ENCODE measurements at regions not wholly inside any gene's neighbourhood (a gene's known extent, or its start where the extent isn't known, plus 50 kb on each side); places are given as distances from the start of the nearest gene placed in this dataset.
"Not testable (repeated sequence)": the region's sequence is repeated elsewhere in the genome, so short reads cannot be mapped to it uniquely, and the experiment has no call there.

DNA sequence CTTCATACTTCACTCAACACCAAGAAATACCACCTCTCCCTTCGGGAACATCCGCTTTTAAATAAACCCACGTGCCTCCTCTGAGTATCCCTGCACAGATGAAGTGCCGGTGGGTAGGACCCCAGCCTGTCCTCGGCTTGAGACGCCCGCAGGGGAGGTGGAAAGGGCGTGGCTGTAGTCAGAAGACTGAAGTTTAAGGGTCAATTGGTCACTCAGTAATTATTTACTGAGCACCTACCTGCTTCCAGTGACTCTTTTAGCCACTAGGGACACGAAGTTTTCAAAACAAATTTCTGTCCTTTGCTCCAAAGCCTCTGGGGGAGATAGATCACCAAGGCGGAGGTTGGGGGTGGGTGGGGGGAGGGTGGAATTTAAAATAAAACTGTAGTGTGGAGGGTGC is 309.4 kb downstream of the VRK1 start:
- Mint-ChIP-seq H3K36me3 (no peaks in the 10 kb centered on the region), H3K4me1 (peaks cover 6% of the 10 kb centered on the region), H3K4me3 (no peak overlapping the region), H3K9me3 (peaks cover 16% of the 10 kb centered on the region), H3K27ac (no peak overlapping the region), H3K27me3 (peaks cover 27% of the 10 kb centered on the region)
- ATAC-seq = no peak

GRCh38 chr14:97107080-97107479 is 309.9 kb downstream of the VRK1 start:
- Mint-ChIP-seq H3K4me3 (no peak overlapping the region), H3K27me3 (peaks cover 27% of the 10 kb centered on the region), H3K36me3 (no peaks in the 10 kb centered on the region), H3K9me3 (peaks cover 16% of the 10 kb centered on the region), H3K4me1 (peaks cover 6% of the 10 kb centered on the region), H3K27ac (no peak overlapping the region)
- ATAC-seq = no peak

DNA sequence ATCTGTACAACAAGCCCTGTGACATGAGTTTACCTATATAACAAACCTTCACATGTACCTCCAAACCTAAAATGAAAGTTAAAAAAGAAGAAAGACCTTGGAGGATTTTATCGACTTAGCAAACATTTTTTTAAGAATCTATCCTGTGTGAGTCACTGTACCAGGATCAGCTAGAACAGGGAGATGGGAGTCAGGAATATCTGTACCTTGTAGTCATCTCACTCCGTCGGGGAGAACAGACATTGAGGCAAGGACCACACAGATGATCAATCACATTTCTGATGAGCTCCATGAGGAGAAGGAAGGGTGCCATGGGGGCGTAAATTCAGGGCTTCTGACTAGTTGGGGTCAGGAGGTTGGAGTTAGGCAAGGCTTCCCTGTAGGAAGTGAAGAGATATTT is 310.6 kb downstream of the VRK1 start:
- no peak for ATAC-seq
- H3K4me3 Mint-ChIP-seq = no peak overlapping the region
- peaks cover 16% of the 10 kb centered on the region for H3K9me3 Mint-ChIP-seq
- no peaks in the 10 kb centered on the region for H3K36me3 Mint-ChIP-seq
- peaks cover 21% of the 10 kb centered on the region for H3K27me3 Mint-ChIP-seq
- H3K4me1 Mint-ChIP-seq = peaks cover 6% of the 10 kb centered on the region
- no peak overlapping the region for H3K27ac Mint-ChIP-seq

DNA sequence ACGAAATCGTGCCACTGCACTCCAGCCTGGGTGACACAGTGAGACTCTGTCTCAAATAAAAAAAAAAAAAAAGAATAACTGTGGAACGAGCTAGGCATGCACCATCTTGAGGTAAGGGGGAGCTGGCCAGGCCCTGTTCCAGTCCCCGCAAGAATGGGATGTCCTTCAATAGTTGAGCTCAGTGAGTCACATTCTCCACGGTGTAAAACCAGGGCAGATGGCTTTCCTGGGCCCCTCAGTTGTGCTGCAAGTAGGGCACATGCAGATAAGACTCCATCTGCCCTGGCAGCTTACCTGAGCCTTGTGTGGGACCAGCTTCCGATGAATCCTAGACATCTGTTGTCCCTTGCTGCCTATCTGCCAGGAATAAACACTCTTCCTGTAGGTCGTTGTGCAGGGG is 312.1 kb downstream of the VRK1 start:
- H3K27me3 Mint-ChIP-seq = peaks cover 8% of the 10 kb centered on the region
- peaks cover 16% of the 10 kb centered on the region for H3K9me3 Mint-ChIP-seq
- H3K36me3 Mint-ChIP-seq = no peaks in the 10 kb centered on the region
- ATAC-seq = no peak
- no peak overlapping the region for H3K4me3 Mint-ChIP-seq
- no peak overlapping the region for H3K27ac Mint-ChIP-seq
- H3K4me1 Mint-ChIP-seq = peaks cover 6% of the 10 kb centered on the region

- Mint-ChIP-seq H3K4me3 (no peak overlapping the region), H3K9me3 (peaks cover 10% of the 10 kb centered on the region), H3K36me3 (no peaks in the 10 kb centered on the region), H3K27ac (no peak overlapping the region), H3K4me1 (peaks cover 6% of the 10 kb centered on the region), H3K27me3 (peaks cover 31% of the 10 kb centered on the region)
- ATAC-seq = no peak
These were observed 316.2 kb downstream of the VRK1 start for GRCh38 chr14:97113339-97113738.

- H3K36me3 Mint-ChIP-seq = no peaks in the 10 kb centered on the region
- H3K27ac Mint-ChIP-seq = no peak overlapping the region
- H3K4me3 Mint-ChIP-seq = no peak overlapping the region
- no peak for ATAC-seq
- no peaks in the 10 kb centered on the region for H3K9me3 Mint-ChIP-seq
- peaks cover 31% of the 10 kb centered on the region for H3K27me3 Mint-ChIP-seq
- peaks cover 17% of the 10 kb centered on the region for H3K4me1 Mint-ChIP-seq
These were observed 319.4 kb downstream of the VRK1 start for GRCh38 chr14:97116546-97116945.

- Mint-ChIP-seq H3K27ac (no peak overlapping the region), H3K36me3 (no peaks in the 10 kb centered on the region), H3K4me3 (no peak overlapping the region), H3K9me3 (no peaks in the 10 kb centered on the region), H3K4me1 (peaks cover 17% of the 10 kb centered on the region), H3K27me3 (peaks cover 31% of the 10 kb centered on the region)
- no peak for ATAC-seq
These were observed 320.5 kb downstream of the VRK1 start for GRCh38 chr14:97117693-97118092.

DNA sequence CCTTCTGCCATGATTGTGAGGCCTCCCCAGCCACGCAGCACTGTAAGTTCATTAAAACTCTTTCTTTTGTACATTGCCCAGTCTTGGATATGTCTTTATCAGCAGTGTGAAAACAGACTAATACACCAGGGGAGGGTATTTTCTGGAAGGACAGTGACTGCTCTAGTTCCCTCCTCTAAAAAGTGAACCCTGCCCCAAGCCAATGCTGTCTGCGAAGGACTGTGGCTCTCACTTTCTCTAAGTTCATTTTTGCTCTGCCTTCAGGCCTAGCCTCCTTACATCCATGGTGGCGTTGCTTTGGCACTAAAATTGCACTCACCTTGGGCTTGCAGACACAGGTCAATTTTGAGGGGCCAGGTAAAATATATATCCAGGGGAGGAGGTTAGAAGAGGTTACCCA is 323.0 kb downstream of the VRK1 start:
- Mint-ChIP-seq H3K27me3 (peaks cover 23% of the 10 kb centered on the region), H3K4me1 (peaks cover 12% of the 10 kb centered on the region), H3K9me3 (no peaks in the 10 kb centered on the region), H3K27ac (peak overlapping the region; percentile 22), H3K4me3 (no peak overlapping the region), H3K36me3 (no peaks in the 10 kb centered on the region)
- peak; percentile 10 for ATAC-seq

DNA sequence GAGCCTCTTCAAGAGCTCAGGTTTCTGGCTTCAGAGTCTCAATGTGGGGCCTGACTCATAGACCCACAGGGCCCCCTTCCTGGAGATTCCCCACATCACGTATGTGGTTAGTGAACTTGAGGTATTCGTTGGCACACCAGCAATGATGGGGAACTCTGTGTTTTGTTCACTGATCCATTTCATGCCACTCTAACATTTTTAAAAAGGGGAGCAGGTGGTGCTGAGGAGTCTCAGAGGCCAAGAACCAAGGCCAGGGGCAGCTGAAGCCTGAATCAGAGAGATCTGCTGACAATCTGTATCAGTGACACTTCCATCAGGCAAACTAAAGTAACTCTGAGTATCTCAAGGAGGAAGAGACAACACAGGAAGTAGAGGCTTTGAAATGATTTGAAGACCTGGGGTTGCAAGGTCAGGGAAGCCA is 323.4 kb downstream of the VRK1 start:
- peak overlapping the region; percentile 22 for H3K27ac Mint-ChIP-seq
- peaks cover 23% of the 10 kb centered on the region for H3K27me3 Mint-ChIP-seq
- no peak overlapping the region for H3K4me3 Mint-ChIP-seq
- ATAC-seq = peak; percentile 74
- no peaks in the 10 kb centered on the region for H3K9me3 Mint-ChIP-seq
- peaks cover 12% of the 10 kb centered on the region for H3K4me1 Mint-ChIP-seq
- no peaks in the 10 kb centered on the region for H3K36me3 Mint-ChIP-seq

GRCh38 chr14:97129639-97130038 is 332.5 kb downstream of the VRK1 start:
- no peaks in the 10 kb centered on the region for H3K36me3 Mint-ChIP-seq
- H3K9me3 Mint-ChIP-seq = peaks cover 6% of the 10 kb centered on the region
- H3K27ac Mint-ChIP-seq = no peak overlapping the region
- H3K4me3 Mint-ChIP-seq = no peak overlapping the region
- no peak for ATAC-seq
- H3K27me3 Mint-ChIP-seq = peaks cover 8% of the 10 kb centered on the region
- no peaks in the 10 kb centered on the region for H3K4me1 Mint-ChIP-seq

- not testable (repeated sequence) for ATAC-seq, H3K27me3 Mint-ChIP-seq, H3K27ac Mint-ChIP-seq, H3K4me1 Mint-ChIP-seq, H3K4me3 Mint-ChIP-seq, H3K36me3 Mint-ChIP-seq
- peaks cover 15% of the 10 kb centered on the region for H3K9me3 Mint-ChIP-seq
These were observed 338.7 kb downstream of the VRK1 start for GRCh38 chr14:97135847-97136246.

DNA sequence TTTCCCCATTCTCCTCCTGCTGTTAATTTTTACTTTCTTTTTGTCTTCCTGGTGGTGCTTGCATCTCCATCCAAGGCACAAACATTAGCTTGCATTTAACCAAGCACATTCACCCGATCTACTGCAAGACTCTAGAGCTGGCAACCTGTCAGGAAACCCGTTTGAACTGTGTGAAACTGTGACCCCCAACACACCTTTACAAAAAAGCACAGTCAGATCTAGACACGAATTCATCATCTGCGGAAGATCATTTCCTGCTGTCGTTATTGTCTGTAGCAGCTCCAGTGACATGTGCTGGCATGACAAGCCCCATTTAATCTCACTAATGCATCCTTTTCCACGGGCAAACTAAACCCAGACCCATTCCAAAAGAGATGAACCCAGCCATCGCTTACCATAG is 340.5 kb downstream of the VRK1 start:
- no peaks in the 10 kb centered on the region for H3K27me3 Mint-ChIP-seq
- H3K4me3 Mint-ChIP-seq = no peak overlapping the region
- ATAC-seq = no peak
- no peaks in the 10 kb centered on the region for H3K4me1 Mint-ChIP-seq
- no peak overlapping the region for H3K27ac Mint-ChIP-seq
- peaks cover 15% of the 10 kb centered on the region for H3K9me3 Mint-ChIP-seq
- no peaks in the 10 kb centered on the region for H3K36me3 Mint-ChIP-seq

DNA sequence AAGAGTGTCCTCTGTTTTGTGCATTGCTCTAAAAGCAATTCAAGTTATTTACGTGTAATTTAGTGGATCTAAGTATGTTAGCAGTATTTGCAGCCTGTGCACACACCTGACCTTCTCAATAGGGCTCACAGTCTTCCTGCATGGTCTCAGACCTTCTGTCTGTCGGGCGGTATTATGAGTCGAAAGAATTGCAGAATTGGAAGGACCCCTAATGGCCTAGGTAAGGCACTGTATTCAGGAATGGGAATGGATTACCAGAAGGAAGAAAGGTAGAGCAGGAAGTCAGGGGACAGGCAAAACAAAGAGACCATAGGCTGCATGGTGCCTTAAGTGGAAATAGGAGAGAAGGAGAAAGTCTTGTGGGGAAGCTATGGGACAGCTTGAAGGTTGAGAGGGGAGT is 341.6 kb downstream of the VRK1 start:
- Mint-ChIP-seq H3K27ac (no peak overlapping the region), H3K4me1 (no peaks in the 10 kb centered on the region)

DNA sequence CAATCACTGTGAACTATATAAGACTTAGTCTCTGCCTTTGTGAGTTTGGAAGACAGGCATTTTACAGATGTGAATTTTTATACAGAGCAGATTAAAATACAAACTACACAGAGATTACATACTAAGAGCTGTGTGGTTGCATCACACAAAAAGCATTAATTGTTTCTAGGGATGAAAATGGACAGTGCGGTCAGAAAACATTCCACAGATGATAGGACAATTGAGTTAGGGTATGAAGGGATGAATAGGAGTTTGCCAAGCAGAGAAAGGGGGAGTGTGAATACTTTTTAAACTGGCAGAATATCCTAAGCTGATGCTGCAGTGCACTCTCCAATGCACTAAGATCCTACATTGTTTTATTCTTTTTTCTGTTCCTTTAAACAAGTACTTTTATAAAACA is 345.8 kb downstream of the VRK1 start:
- peaks cover 11% of the 10 kb centered on the region for H3K27me3 Mint-ChIP-seq
- ATAC-seq = no peak
- no peaks in the 10 kb centered on the region for H3K36me3 Mint-ChIP-seq
- H3K9me3 Mint-ChIP-seq = no peaks in the 10 kb centered on the region
- no peak overlapping the region for H3K27ac Mint-ChIP-seq
- no peak overlapping the region for H3K4me3 Mint-ChIP-seq
- no peaks in the 10 kb centered on the region for H3K4me1 Mint-ChIP-seq

More for the DNA sequence above, 341.6 kb downstream of the VRK1 start:
- Mint-ChIP-seq H3K36me3 (no peaks in the 10 kb centered on the region), H3K9me3 (peaks cover 15% of the 10 kb centered on the region), H3K4me3 (no peak overlapping the region), H3K27me3 (no peaks in the 10 kb centered on the region)
- ATAC-seq = no peak

GRCh38 chr14:97143456-97143855 is 346.3 kb downstream of the VRK1 start:
- peaks cover 11% of the 10 kb centered on the region for H3K27me3 Mint-ChIP-seq
- ATAC-seq = no peak
- no peak overlapping the region for H3K27ac Mint-ChIP-seq
- H3K9me3 Mint-ChIP-seq = no peaks in the 10 kb centered on the region
- no peaks in the 10 kb centered on the region for H3K4me1 Mint-ChIP-seq
- H3K36me3 Mint-ChIP-seq = no peaks in the 10 kb centered on the region
- no peak overlapping the region for H3K4me3 Mint-ChIP-seq

DNA sequence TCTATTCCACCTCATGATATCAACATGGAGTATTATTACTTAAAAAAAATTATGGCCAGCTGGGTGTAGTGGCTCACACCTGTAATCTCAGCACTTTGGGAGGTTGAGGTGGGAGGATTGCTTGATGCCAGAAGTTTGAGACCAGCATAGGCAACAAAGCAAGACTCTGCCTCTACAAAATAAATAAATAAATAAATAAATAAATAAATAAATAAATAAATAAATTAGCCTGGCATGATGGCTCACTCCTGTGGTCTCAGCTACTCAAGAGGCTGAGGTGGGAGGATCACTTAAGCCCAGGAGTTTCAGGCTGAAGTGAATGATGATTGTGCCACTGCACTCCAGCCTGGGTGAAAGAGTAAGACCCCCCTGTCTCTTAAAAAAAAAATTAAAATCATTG is 350.8 kb downstream of the VRK1 start:
- not testable (repeated sequence) for H3K27ac Mint-ChIP-seq, H3K36me3 Mint-ChIP-seq, ATAC-seq, H3K4me1 Mint-ChIP-seq, H3K9me3 Mint-ChIP-seq, H3K4me3 Mint-ChIP-seq
- H3K27me3 Mint-ChIP-seq = peaks cover 20% of the 10 kb centered on the region

DNA sequence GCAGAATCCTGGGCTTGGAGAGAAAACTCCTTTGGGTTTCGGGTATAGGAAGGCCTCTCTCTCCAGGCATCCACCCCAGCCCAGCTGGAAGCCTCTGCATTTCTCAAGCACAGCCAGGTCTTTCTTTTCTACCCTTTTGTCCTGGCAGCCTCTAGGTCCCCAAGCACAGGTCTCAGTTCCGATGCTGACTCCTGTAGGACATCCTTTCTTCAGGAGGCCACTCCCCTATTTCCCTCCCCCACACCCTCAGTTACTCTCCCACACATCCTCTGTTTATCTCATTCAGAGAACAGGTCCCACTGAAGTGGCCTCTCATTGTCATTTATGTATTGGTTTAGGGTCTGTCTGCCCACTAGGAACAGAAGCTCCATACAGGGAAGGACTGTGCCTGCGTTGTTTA is 352.6 kb downstream of the VRK1 start:
- Mint-ChIP-seq H3K27ac (no peak overlapping the region), H3K4me3 (no peak overlapping the region), H3K9me3 (peaks cover 4% of the 10 kb centered on the region), H3K27me3 (peaks cover 23% of the 10 kb centered on the region), H3K4me1 (no peaks in the 10 kb centered on the region), H3K36me3 (no peaks in the 10 kb centered on the region)
- no peak for ATAC-seq

Measured in stimulated activated memory B cell treated with anti-CD40 and anti-IgM and Interleukin-4, amounts not matched to agents 10 μg/mL and 1 μg/mL and 100 μg/mL, for 72 hours (primary cell).